H1 (cell line): ENCODE measurements at regions not wholly inside any gene's neighbourhood (a gene's known extent, or its start where the extent isn't known, plus 50 kb on each side); places are given as distances from the start of the nearest gene placed in this dataset.

Experiments
- CTCF ChIA-PET: fragments of 300-600 bp; sonication (Branson Sonifier 250); formaldehyde crosslinking; loops from one replicate; lab custom pipeline; 2021; ENCODE audit not compliant: partially characterized antibody; lab: Charles Lee
- POLR2A ChIA-PET: fragments of 300-600 bp; sonication (Branson Sonifier 250); formaldehyde crosslinking; loops from one replicate; lab custom pipeline; 2021; ENCODE audit warnings: inconsistent platforms; ENCODE audit not compliant: partially characterized antibody; lab: Charles Lee
- DNase-seq, 2 experiments: peaks; one replicate each; pipeline versions ENCODE4 v3.0.0 to v3.0.0-alpha.2; 2010 to 2022; ENCODE audit warnings: low spot score in 2 of 2, low read depth in 1 of 2, mixed read lengths in 1 of 2
- FAIRE-seq: peaks from 2 replicates; lab custom pipeline; 2011; peaks lifted over from hg19 to GRCh38; lab: Jason Lieb, UNC
- H2AFZ ChIP-seq: 2 replicates; pipeline ENCODE4 v1.8.1; 2012; ENCODE audit warnings: low read length, inconsistent platforms
- H2AK5ac ChIP-seq: 2 replicates; pipeline ENCODE4 v1.6.1; 2013; ENCODE audit warnings: low read depth, low read length
- H2BK120ac ChIP-seq: replicated peaks from 2 replicates; pipeline ENCODE3; 2013; ENCODE audit warnings: low read depth, low read length, inconsistent platforms
- H2BK12ac ChIP-seq: 2 replicates; pipeline ENCODE4 v1.6.1; 2013; ENCODE audit warnings: low read depth, low read length
- H2BK15ac ChIP-seq: 2 replicates; pipeline ENCODE4 v1.6.1; 2013; ENCODE audit warnings: low read length
- H2BK20ac ChIP-seq: 2 replicates; pipeline ENCODE4 v1.6.1; 2013; ENCODE audit warnings: low read length
- H2BK5ac ChIP-seq: 2 replicates; pipeline ENCODE4 v1.6.1; 2013; ENCODE audit warnings: low read depth, low read length
- H3K14ac ChIP-seq: 2 replicates; pipeline ENCODE4 v1.6.1; 2013; ENCODE audit warnings: inconsistent platforms; ENCODE audit not compliant: insufficient read length
- H3K18ac ChIP-seq: 2 replicates; pipeline ENCODE4 v1.6.1; 2013; ENCODE audit warnings: low read length; ENCODE audit errors: extremely low read depth
- H3K23ac ChIP-seq: 2 replicates; pipeline ENCODE4 v1.6.1; 2013; ENCODE audit warnings: inconsistent platforms; ENCODE audit not compliant: insufficient read length
- H3K23me2 ChIP-seq: 2 replicates; pipeline ENCODE4 v1.6.1; 2013; ENCODE audit warnings: low read depth, low read length
- H3K27ac ChIP-seq: 2 replicates; pipeline ENCODE4 v1.6.1; 2011; ENCODE audit warnings: low read depth, low read length, inconsistent platforms
- H3K27me3 ChIP-seq, 4 experiments: replicated peaks in 1 of 4; 1 replicate in 1 of 4; 2 replicates in 3 of 4; pipeline versions ENCODE4 v1.6.1 to v1.8.1; 2011 to 2013; ENCODE audit warnings: low read length in 3 of 4, mild to moderate bottlenecking in 3 of 4, inconsistent platforms in 2 of 4, mixed read lengths in 2 of 4, moderate library complexity in 1 of 4; ENCODE audit not compliant: control insufficient read depth in 3 of 4, insufficient read depth in 3 of 4; ENCODE audit errors: extremely low read depth in 1 of 4
- H3K36me3 ChIP-seq, 4 experiments: 2 replicates each; pipeline versions ENCODE4 v1.6.1 to v1.8.1; 2011 to 2013; ENCODE audit warnings: mild to moderate bottlenecking in 4 of 4, low read length in 3 of 4, moderate library complexity in 2 of 4, control low read depth in 1 of 4, inconsistent platforms in 1 of 4; ENCODE audit not compliant: insufficient read depth in 4 of 4, control insufficient read depth in 2 of 4
- H3K4ac ChIP-seq: replicated peaks from 2 replicates; pipeline ENCODE3; 2013; ENCODE audit warnings: low read length, low read depth, mixed read lengths, inconsistent platforms; ENCODE audit not compliant: insufficient read length
- H3K4me1 ChIP-seq, 4 experiments: replicated peaks in 1 of 4; 1 replicate in 1 of 4; 2 replicates in 3 of 4; pipeline versions ENCODE4 v1.6.1 to v1.8.1; 2011 to 2013; ENCODE audit warnings: low read length in 3 of 4, inconsistent platforms in 2 of 4, mixed read lengths in 1 of 4; ENCODE audit not compliant: insufficient read depth in 4 of 4, control insufficient read depth in 3 of 4
- H3K4me2 ChIP-seq, 2 experiments: 2 replicates each; pipeline versions ENCODE4 v1.6.1 to v1.8.1; 2011 to 2013; ENCODE audit warnings: low read depth in 2 of 2, low read length in 2 of 2, control low read depth in 1 of 2, inconsistent platforms in 1 of 2, mild to moderate bottlenecking in 1 of 2; ENCODE audit not compliant: insufficient read depth in 1 of 2
- H3K4me3 ChIP-seq, 4 experiments: fragments of 200-600, 300-600 bp in 1 of 4; sonication (generic), shearing (Covaris generic), sonication (Bioruptor Twin) in 1 of 4; 2 replicates each; pipeline versions ENCODE4 v1.5.1 to v1.8.1; 2011 to 2016; ENCODE audit warnings: low read length in 4 of 4, low read depth in 3 of 4, control low read depth in 2 of 4, inconsistent platforms in 2 of 4, mild to moderate bottlenecking in 2 of 4, mixed read lengths in 1 of 4, moderate library complexity in 1 of 4; ENCODE audit not compliant: insufficient read depth in 2 of 4; ENCODE audit errors: extremely low read depth in 1 of 4
- H3K56ac ChIP-seq: replicated peaks from 2 replicates; pipeline ENCODE3; 2013; ENCODE audit warnings: low read depth, mild to moderate bottlenecking, mixed read lengths, low read length, inconsistent platforms; ENCODE audit not compliant: insufficient read length
- H3K79me1 ChIP-seq: 2 replicates; pipeline ENCODE4 v1.6.1; 2013; ENCODE audit warnings: low read depth, low read length, control low read depth
- H3K79me2 ChIP-seq, 2 experiments: 2 replicates each; pipeline versions ENCODE4 v1.6.1 to v1.8.1; 2012 to 2013; ENCODE audit warnings: low read length in 2 of 2, mild to moderate bottlenecking in 2 of 2, inconsistent platforms in 1 of 2; ENCODE audit not compliant: insufficient read depth in 2 of 2, control insufficient read depth in 1 of 2
- H3K9ac ChIP-seq, 4 experiments: replicated peaks in 1 of 4; 1 replicate in 1 of 4; 2 replicates in 3 of 4; pipeline versions ENCODE4 v1.6.1 to v1.8.1; 2011 to 2013; ENCODE audit warnings: low read depth in 3 of 4, low read length in 3 of 4, control low read depth in 2 of 4, mild to moderate bottlenecking in 2 of 4, moderate library complexity in 2 of 4, inconsistent platforms in 1 of 4; ENCODE audit errors: extremely low read depth in 1 of 4
- H3K9me3 ChIP-seq, 2 experiments: 2 replicates each; pipeline versions ENCODE4 v1.6.1 to v1.8.1; 2012 to 2013; ENCODE audit warnings: mild to moderate bottlenecking in 2 of 2, moderate library complexity in 2 of 2, control low read depth in 1 of 2, inconsistent platforms in 1 of 2, low read depth in 1 of 2, low read length in 1 of 2, mixed read lengths in 1 of 2; ENCODE audit not compliant: insufficient read depth in 2 of 2
- H4K20me1 ChIP-seq, 2 experiments: replicated peaks in 1 of 2; 2 replicates each; pipeline versions ENCODE3 to v1.8.1; 2011 to 2013; ENCODE audit warnings: inconsistent platforms in 2 of 2, low read length in 2 of 2, mild to moderate bottlenecking in 1 of 2; ENCODE audit not compliant: insufficient read depth in 2 of 2, control insufficient read depth in 1 of 2
- H4K5ac ChIP-seq: 2 replicates; pipeline ENCODE4 v1.6.1; 2013; ENCODE audit warnings: low read length, low read depth, mixed read lengths, inconsistent platforms; ENCODE audit not compliant: insufficient read length
- H4K8ac ChIP-seq: 2 replicates; pipeline ENCODE4 v1.8.0; 2013; ENCODE audit warnings: mild to moderate bottlenecking, moderate library complexity, low read length, inconsistent platforms; ENCODE audit not compliant: insufficient read depth; ENCODE audit errors: extremely low read depth
- H4K91ac ChIP-seq: replicated peaks from 2 replicates; pipeline ENCODE3; 2013; ENCODE audit warnings: low read length, mixed read lengths, inconsistent platforms; ENCODE audit not compliant: insufficient read length
- ATF3 ChIP-seq: IDR thresholded peaks from 2 replicates; pipeline ENCODE4 v1.6.1; 2011; ENCODE audit warnings: low read depth, mild to moderate bottlenecking, low read length; ENCODE audit not compliant: insufficient read depth
- CBX8 ChIP-seq: fragments of 300-800, 300-1000 bp; sonication (generic); IDR thresholded peaks from 2 replicates; pipeline ENCODE4 v1.7.1; 2016; ENCODE audit warnings: low read depth, low read length, borderline replicate concordance
- CHD2 ChIP-seq: IDR thresholded peaks from 2 replicates; pipeline ENCODE4 v1.6.1; 2012; ENCODE audit warnings: low read length, improper control_type of control experiment
- EGR1 ChIP-seq: IDR thresholded peaks from 2 replicates; pipeline ENCODE4 v1.6.1; 2011; ENCODE audit warnings: low read depth, low read length, borderline replicate concordance
- FOSL1 ChIP-seq: IDR thresholded peaks from 2 replicates; pipeline ENCODE4 v1.6.1; 2011; ENCODE audit warnings: mild to moderate bottlenecking, low read depth, low read length, moderate library complexity; ENCODE audit not compliant: insufficient read depth
- KDM4A ChIP-seq: IDR thresholded peaks from one replicate; pipeline ENCODE4 v1.7.1; 2012; ENCODE audit warnings: low read depth, mild to moderate bottlenecking, moderate library complexity, low read length, inconsistent platforms; ENCODE audit not compliant: severe bottlenecking
- KDM5A ChIP-seq: fragments of 200-600 bp; IDR thresholded peaks from 2 replicates; pipeline ENCODE4 v1.7.1; 2012; ENCODE audit warnings: mild to moderate bottlenecking, low read length, inconsistent platforms, mixed read lengths
- MAFK ChIP-seq: IDR thresholded peaks from 2 replicates; pipeline ENCODE4 v1.6.1; 2012; ENCODE audit warnings: low read depth, mild to moderate bottlenecking, improper control_type of control experiment, low read length
- NRF1 ChIP-seq: IDR thresholded peaks from 2 replicates; pipeline ENCODE4 v1.6.1; 2011; ENCODE audit warnings: mild to moderate bottlenecking, low read depth, low read length, improper control_type of control experiment
- POLR2A ChIP-seq, 2 experiments: IDR thresholded peaks; 1 replicate in 1 of 2; 2 replicates in 1 of 2; pipeline ENCODE4 v1.6.1; 2011; ENCODE audit warnings: low read depth in 2 of 2, low read length in 2 of 2, mild to moderate bottlenecking in 2 of 2; ENCODE audit errors: control extremely low read depth in 1 of 2
- SP4 ChIP-seq: IDR thresholded peaks from 2 replicates; pipeline ENCODE4 v1.6.1; 2012; ENCODE audit warnings: low read length, inconsistent platforms
- USF2 ChIP-seq: IDR thresholded peaks from 2 replicates; pipeline ENCODE4 v1.6.1; 2011; ENCODE audit warnings: low read length, improper control_type of control experiment
- WGBS, 2 experiments: shearing (Covaris generic) in 1 of 2; methylation state at CpG; one replicate each; pipeline versions ENCODE4 v1.1.6 to v1.1.7; 2013 to 2015; ENCODE audit warnings: low lambda C conversion rate in 2 of 2, mixed read lengths in 2 of 2, inconsistent platforms in 1 of 2, low coverage in 1 of 2, missing lambda C conversion rate in 1 of 2; ENCODE audit not compliant: insufficient replicate concordance in 2 of 2, insufficient coverage in 1 of 2, insufficient read length in 1 of 2; ENCODE audit errors: extremely low coverage in 1 of 2, missing lambda C conversion rate in 1 of 2; 5-methylcytosine and 5-hydroxymethylcytosine counted together

- Histone ChIP-seq H3K27me3 (no peaks in the 10 kb centered on the region), H2AFZ (no peak overlapping the region), H3K56ac (no peak overlapping the region), H3K4me3 (no peak overlapping the region), H3K9me3 (peaks cover 5 to 6% of the 10 kb centered on the region in 2 experiments; a peak in 2 of 4 replicates), H2BK120ac (no peak overlapping the region), H2BK5ac (no peak overlapping the region), H3K27ac (no peak overlapping the region), H4K20me1 (no peaks in the 10 kb centered on the region), H3K4ac (no peak overlapping the region), H3K4me2 (no peak overlapping the region), H3K4me1 (no peaks in the 10 kb centered on the region), H3K9ac (no peak overlapping the region), H2BK20ac (no peak overlapping the region), H3K79me2 (no peaks in the 10 kb centered on the region), H3K23ac (no peak overlapping the region), H2BK15ac (no peak overlapping the region), H3K14ac (no peak overlapping the region), H2AK5ac (no peak overlapping the region), H4K5ac (no peak overlapping the region), H2BK12ac (no peak overlapping the region), H3K23me2 (no peaks in the 10 kb centered on the region), H3K79me1 (no peaks in the 10 kb centered on the region), H4K91ac (no peak overlapping the region), H3K36me3 (no peaks in the 10 kb centered on the region; a peak in 1 of 8 replicates), H3K18ac (no peak overlapping the region), H4K8ac (no peak overlapping the region)
- FAIRE-seq, result no peak
- no peak for DNase-seq
- ChIA-PET POLR2A (interaction anchor here (1.7 kb wide), 1 partner anchor 71 kb away, joined by 3 read pairs; the partner anchor contains the start of gene TRIM24), CTCF (no interaction called here)
- 36% methylated on average over 1 of the region's 1 CpG; no CpG with 5 or more reads in 1 of the 2 experiments for WGBS, 2 experiments
- TF ChIP-seq ATF3 (no peak), KDM4A (no peak), NRF1 (no peak), SP4 (no peak), POLR2A (IDR thresholded peaks at IDR 0.05; ENCODE audit: control extremely low read depth in 1 of 2, low read depth in 2 of 2, low read length in 2 of 2) (no peak), KDM5A (no peak), EGR1 (no peak), USF2 (no peak), CBX8 (no peak), MAFK (no peak), CHD2 (no peak), FOSL1 (no peak)
Measured at GRCh38 chr7:138388673-138389491, 71.2 kb upstream of the TRIM24 start.
